AG04450 (cell line): ENCODE measurements at regions not wholly inside any gene's neighbourhood (a gene's known extent, or its start where the extent isn't known, plus 50 kb on each side); places are given as distances from the start of the nearest gene placed in this dataset.
"Not testable (repeated sequence)": the region's sequence is repeated elsewhere in the genome, so short reads cannot be mapped to it uniquely, and the experiment has no call there.

Experiments
- CTCF ChIA-PET: fragments of 300-600, 350-600 bp; formaldehyde crosslinking; extraction: SDS; loops from one replicate; lab custom pipeline; 2022; ENCODE audit warnings: antibody characterized with exemption, inconsistent platforms; lab: Charles Lee
- POLR2A ChIA-PET: fragments of 350-600 bp; formaldehyde crosslinking; extraction: SDS; loops from one replicate; lab custom pipeline; 2021; ENCODE audit warnings: antibody characterized with exemption, inconsistent platforms; lab: Yijun Ruan, JAX
- DNase-seq: peaks from one replicate; pipeline ENCODE4 v3.0.0-alpha.2; 2011; ENCODE audit warnings: low read depth, low spot score
- H3K27ac ChIP-seq: one replicate; pipeline ENCODE4 v1.5.1; 2012; ENCODE audit warnings: low read depth, low read length, control low read depth
- H3K27me3 ChIP-seq: one replicate; pipeline ENCODE4 v1.6.0; 2012; ENCODE audit warnings: low read length; ENCODE audit not compliant: control insufficient read depth, insufficient read depth
- H3K4me3 ChIP-seq: 2 replicates; pipeline ENCODE4 v1.5.1; 2011; ENCODE audit warnings: mild to moderate bottlenecking, low read depth, low read length, control low read depth
- H3K9me3 ChIP-seq: 2 replicates; pipeline ENCODE4 v1.5.1; 2012; ENCODE audit warnings: low read length; ENCODE audit not compliant: control insufficient read depth, insufficient read depth

- H3K9me3 ChIP-seq, DNase-seq, H3K4me3 ChIP-seq, H3K27ac ChIP-seq, POLR2A ChIA-PET, H3K27me3 ChIP-seq, CTCF ChIA-PET: not testable (repeated sequence)
These were observed 192.2 kb upstream of the PRKX start for GRCh38 chrX:3905522-3906258.

GRCh38 chrX:3902222-3902621 lies 188.8 kb upstream of the PRKX start:
- CTCF ChIA-PET, DNase-seq, H3K27ac ChIP-seq, H3K4me3 ChIP-seq, H3K27me3 ChIP-seq, H3K9me3 ChIP-seq, POLR2A ChIA-PET: not testable (repeated sequence)

GRCh38 chrX:3896755-3897154 lies 183.3 kb upstream of the PRKX start:
- H3K27me3 ChIP-seq, H3K27ac ChIP-seq, H3K9me3 ChIP-seq, DNase-seq, H3K4me3 ChIP-seq, POLR2A ChIA-PET, CTCF ChIA-PET: not testable (repeated sequence)

GRCh38 chrX:3882553-3882920 lies 169.1 kb upstream of the PRKX start:
- POLR2A ChIA-PET, result not testable (repeated sequence)

GRCh38 chrX:3881898-3882552 lies 168.6 kb upstream of the PRKX start:
- H3K27me3 ChIP-seq, H3K27ac ChIP-seq, H3K4me3 ChIP-seq, DNase-seq, CTCF ChIA-PET, POLR2A ChIA-PET, H3K9me3 ChIP-seq: not testable (repeated sequence)

More at GRCh38 chrX:3882553-3882920, 169.1 kb upstream of the PRKX start:
- H3K27me3 ChIP-seq, H3K27ac ChIP-seq, H3K4me3 ChIP-seq, CTCF ChIA-PET, DNase-seq, H3K9me3 ChIP-seq: not testable (repeated sequence)

- H3K9me3 ChIP-seq, POLR2A ChIA-PET, H3K4me3 ChIP-seq, H3K27me3 ChIP-seq, H3K27ac ChIP-seq, CTCF ChIA-PET, DNase-seq: not testable (repeated sequence)
These were observed 167.9 kb upstream of the PRKX start for GRCh38 chrX:3881255-3881895.

GRCh38 chrX:3876393-3876792 lies 162.9 kb upstream of the PRKX start:
- H3K4me3 ChIP-seq, CTCF ChIA-PET, POLR2A ChIA-PET, DNase-seq, H3K27me3 ChIP-seq, H3K9me3 ChIP-seq, H3K27ac ChIP-seq: not testable (repeated sequence)

- CTCF ChIA-PET, POLR2A ChIA-PET, H3K27me3 ChIP-seq, H3K9me3 ChIP-seq, H3K4me3 ChIP-seq, DNase-seq, H3K27ac ChIP-seq: not testable (repeated sequence)
These were observed 162.2 kb upstream of the PRKX start for GRCh38 chrX:3875638-3876037.

GRCh38 chrX:3872226-3872879 lies 158.9 kb upstream of the PRKX start:
- POLR2A ChIA-PET, DNase-seq, CTCF ChIA-PET, H3K9me3 ChIP-seq, H3K27me3 ChIP-seq, H3K4me3 ChIP-seq, H3K27ac ChIP-seq: not testable (repeated sequence)

- H3K27me3 ChIP-seq, H3K9me3 ChIP-seq, DNase-seq, POLR2A ChIA-PET, H3K4me3 ChIP-seq, H3K27ac ChIP-seq, CTCF ChIA-PET: not testable (repeated sequence)
These were observed 153.8 kb upstream of the PRKX start for GRCh38 chrX:3867067-3867831.

GRCh38 chrX:3858332-3858731 lies 144.9 kb upstream of the PRKX start:
- H3K9me3 ChIP-seq, H3K27me3 ChIP-seq, POLR2A ChIA-PET, CTCF ChIA-PET, DNase-seq, H3K27ac ChIP-seq, H3K4me3 ChIP-seq: not testable (repeated sequence)
